ENCODE measurements at regions not wholly inside any gene's neighbourhood (a gene's known extent, or its start where the extent isn't known, plus 50 kb on each side); places are given as distances from the start of the nearest gene placed in this dataset.

- Mint-ChIP-seq H3K36me3 (no peaks in the 10 kb centered on the region), H3K4me1 (no peaks in the 10 kb centered on the region), H3K4me3 (no peak overlapping the region), H3K9me3 (peaks cover 0 to 11% (median 3%) of the 10 kb centered on the region in 8 donors), H3K27me3 (no peaks in the 10 kb centered on the region), H3K27ac (no peak overlapping the region)
- Histone ChIP-seq H3K27ac (ENCODE audit: low read depth, low read length) (no peak overlapping the region), H3K36me3 (ENCODE audit: insufficient read depth, low read length) (no peaks in the 10 kb centered on the region), H3K27me3 (ENCODE audit: insufficient read depth, low read length) (no peaks in the 10 kb centered on the region), H3K9me3 (ENCODE audit: control insufficient read depth in 1 of 2, low read length in 2 of 2) (no peaks in the 10 kb centered on the region), H3K4me3 (ENCODE audit: low read length in 2 of 2) (no peak overlapping the region), H3K4me1 (ENCODE audit: insufficient read depth, low read length) (no peaks in the 10 kb centered on the region)
- intact Hi-C loops (cut with micrococcal nuclease) = no loop called here
- DNase-seq = no peak
- ChIA-PET POLR2A (ENCODE audit: partially characterized antibody) (no interaction called here), CTCF (ENCODE audit: partially characterized antibody) (no interaction called here)
Measured at GRCh38 chr13:107912745-107913144, 302.6 kb downstream of the LIG4 start.

DNA sequence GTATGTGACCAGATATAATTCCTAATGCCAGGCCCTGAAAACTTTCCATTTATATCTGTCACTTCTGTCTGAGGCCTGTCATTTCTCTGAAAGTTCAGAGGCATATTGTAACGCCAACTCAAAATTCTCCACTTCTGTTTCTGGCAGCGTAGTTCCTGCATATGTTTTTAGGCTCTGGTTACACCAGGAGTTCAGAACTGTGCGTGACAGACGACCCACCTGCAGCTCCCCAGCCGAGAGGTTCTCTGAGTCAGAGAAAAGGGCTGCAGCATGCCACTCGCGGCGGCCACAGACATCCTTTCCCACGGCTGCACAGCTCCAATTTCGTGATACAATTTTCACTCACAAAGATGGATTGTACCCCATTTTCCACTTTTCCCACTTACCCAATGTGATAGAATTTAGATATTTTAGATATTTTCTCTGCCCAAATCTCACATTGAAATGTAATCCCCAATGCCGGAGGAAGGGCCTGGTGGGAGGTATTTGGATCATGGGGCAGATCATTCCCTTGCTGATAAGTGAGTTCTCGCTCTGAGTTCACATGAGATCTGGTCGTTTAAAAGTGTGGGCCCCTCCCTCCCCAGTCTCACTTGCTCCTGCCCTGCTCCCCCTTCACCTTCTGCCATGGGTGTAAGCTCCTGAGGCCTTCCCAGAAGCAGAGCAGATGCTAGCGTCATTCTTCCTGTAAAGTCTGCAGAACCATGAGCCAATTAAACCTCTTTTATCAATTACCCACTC lies 308.1 kb downstream of the LIG4 start:
- no peaks in the 10 kb centered on the region for H3K27me3 Mint-ChIP-seq
- peaks cover 0 to 14% (median 3%) of the 10 kb centered on the region in 8 donors for H3K9me3 Mint-ChIP-seq
- intact Hi-C loops (cut with micrococcal nuclease) = no loop called here
- no peaks in the 10 kb centered on the region for H3K4me1 Mint-ChIP-seq
- no peak overlapping the region for H3K27ac Mint-ChIP-seq
- H3K4me1 ChIP-seq (ENCODE audit: insufficient read depth, low read length) = no peaks in the 10 kb centered on the region
- H3K36me3 Mint-ChIP-seq = no peaks in the 10 kb centered on the region
- CTCF ChIA-PET (ENCODE audit: partially characterized antibody) = no interaction called here
- H3K9me3 ChIP-seq (ENCODE audit: control insufficient read depth in 1 of 2, low read length in 2 of 2) = no peaks in the 10 kb centered on the region
- no peak for DNase-seq
- POLR2A ChIA-PET (ENCODE audit: partially characterized antibody) = no interaction called here
- H3K36me3 ChIP-seq (ENCODE audit: insufficient read depth, low read length) = no peaks in the 10 kb centered on the region
- no peaks in the 10 kb centered on the region for H3K27me3 ChIP-seq (ENCODE audit: insufficient read depth, low read length)
- no peak overlapping the region for H3K27ac ChIP-seq (ENCODE audit: low read depth, low read length)
- no peak overlapping the region for H3K4me3 ChIP-seq (ENCODE audit: low read length in 2 of 2)
- no peak overlapping the region for H3K4me3 Mint-ChIP-seq

DNA sequence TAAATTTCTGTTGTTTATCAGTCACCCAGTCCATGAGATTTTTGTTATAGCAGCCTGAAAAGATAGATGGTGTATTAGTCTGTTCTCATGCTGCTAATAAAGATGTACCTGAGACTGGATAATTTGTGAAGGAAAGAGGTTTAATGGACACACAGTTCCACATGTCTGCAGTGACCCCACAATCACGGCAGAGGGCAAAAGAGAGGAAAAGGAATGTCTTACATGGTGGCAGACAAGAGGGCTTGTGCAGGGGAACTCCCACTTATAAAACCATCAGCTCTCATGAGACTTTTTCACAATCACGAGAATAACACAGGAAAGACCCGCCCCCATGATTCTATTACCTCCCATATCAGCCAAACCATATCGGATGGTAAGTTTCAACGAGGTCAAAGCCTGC lies 309.2 kb downstream of the LIG4 start:
- CTCF ChIA-PET (ENCODE audit: partially characterized antibody) = interaction anchor here (0.7 kb wide), 1 partner anchor 8 kb away, joined by 3 read pairs; no protein-coding TSS in a partner anchor
- H3K9me3 ChIP-seq (ENCODE audit: control insufficient read depth in 1 of 2, low read length in 2 of 2) = no peaks in the 10 kb centered on the region
- no peak for DNase-seq
- intact Hi-C loops (cut with micrococcal nuclease) = no loop called here
- H3K9me3 Mint-ChIP-seq = peaks cover 0 to 14% (median 3%) of the 10 kb centered on the region in 8 donors
- H3K27me3 Mint-ChIP-seq = no peaks in the 10 kb centered on the region
- no peak overlapping the region for H3K27ac Mint-ChIP-seq
- H3K36me3 Mint-ChIP-seq = no peaks in the 10 kb centered on the region
- no peaks in the 10 kb centered on the region for H3K4me1 ChIP-seq (ENCODE audit: insufficient read depth, low read length)
- no peak overlapping the region for H3K27ac ChIP-seq (ENCODE audit: low read depth, low read length)
- no peaks in the 10 kb centered on the region for H3K4me1 Mint-ChIP-seq
- no peaks in the 10 kb centered on the region for H3K27me3 ChIP-seq (ENCODE audit: insufficient read depth, low read length)
- H3K4me3 ChIP-seq (ENCODE audit: low read length in 2 of 2) = no peak overlapping the region
- POLR2A ChIA-PET (ENCODE audit: partially characterized antibody) = no interaction called here
- H3K4me3 Mint-ChIP-seq = no peak overlapping the region
- no peaks in the 10 kb centered on the region for H3K36me3 ChIP-seq (ENCODE audit: insufficient read depth, low read length)

DNA sequence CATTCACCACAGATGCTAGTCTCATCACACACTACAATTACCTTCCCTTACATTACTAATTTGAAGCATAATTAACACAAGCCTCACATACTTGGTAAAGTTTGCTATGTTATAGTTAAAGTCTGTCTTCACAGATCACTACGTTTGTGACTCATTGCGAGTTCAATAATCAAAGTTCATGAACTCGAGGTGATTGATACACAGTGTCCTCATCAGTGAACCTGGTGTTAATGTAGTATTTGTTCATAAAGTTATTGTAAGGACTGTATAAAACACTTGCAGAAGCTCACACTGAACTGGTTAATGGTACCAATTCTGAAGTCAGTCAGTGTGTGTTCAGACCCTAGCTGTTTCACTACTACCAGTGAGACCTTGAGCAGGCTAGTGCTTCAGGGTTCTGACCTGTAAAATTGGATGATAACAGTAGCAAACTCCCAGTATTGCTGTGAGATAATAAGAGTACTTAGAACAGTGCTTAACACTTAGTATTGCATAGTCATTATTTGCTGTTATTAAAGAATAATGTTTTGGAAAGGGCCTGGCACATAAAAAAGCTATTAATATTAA lies 313.3 kb downstream of the LIG4 start:
- H3K27me3 ChIP-seq (ENCODE audit: insufficient read depth, low read length) = no peaks in the 10 kb centered on the region
- no peak overlapping the region for H3K4me3 ChIP-seq (ENCODE audit: low read length in 2 of 2)
- no peak overlapping the region for H3K27ac Mint-ChIP-seq
- H3K27ac ChIP-seq (ENCODE audit: low read depth, low read length) = no peak overlapping the region
- CTCF ChIA-PET (ENCODE audit: partially characterized antibody) = no interaction called here
- no peaks in the 10 kb centered on the region for H3K27me3 Mint-ChIP-seq
- DNase-seq = no peak
- no peaks in the 10 kb centered on the region for H3K9me3 ChIP-seq (ENCODE audit: control insufficient read depth in 1 of 2, low read length in 2 of 2)
- intact Hi-C loops (cut with micrococcal nuclease) = no loop called here
- no peaks in the 10 kb centered on the region for H3K36me3 ChIP-seq (ENCODE audit: insufficient read depth, low read length)
- no peaks in the 10 kb centered on the region for H3K4me1 Mint-ChIP-seq
- H3K9me3 Mint-ChIP-seq = peaks cover 0 to 5% (median 1%) of the 10 kb centered on the region in 8 donors
- POLR2A ChIA-PET (ENCODE audit: partially characterized antibody) = no interaction called here
- H3K36me3 Mint-ChIP-seq = no peaks in the 10 kb centered on the region
- no peak overlapping the region for H3K4me3 Mint-ChIP-seq
- H3K4me1 ChIP-seq (ENCODE audit: insufficient read depth, low read length) = no peaks in the 10 kb centered on the region

DNA sequence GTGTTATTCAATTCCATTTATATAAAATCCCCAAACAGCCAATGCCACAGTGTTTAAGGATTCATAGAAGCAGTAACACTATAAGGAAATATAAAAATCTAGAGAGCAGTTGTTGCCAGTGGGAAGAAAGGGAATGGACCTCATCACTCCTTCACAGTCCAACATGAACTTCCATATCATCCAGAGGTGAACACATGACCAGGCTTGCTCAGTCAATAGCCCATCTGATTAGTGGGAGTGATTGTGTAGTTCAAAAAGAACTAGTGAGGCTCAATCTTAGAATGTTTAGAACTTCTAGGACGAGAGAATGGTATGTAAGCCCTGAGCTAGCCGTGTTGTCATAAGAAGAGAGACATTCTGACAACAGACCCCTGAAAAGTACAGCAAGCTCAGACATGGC lies 314.1 kb downstream of the LIG4 start:
- Histone ChIP-seq H3K27me3 (ENCODE audit: insufficient read depth, low read length) (no peaks in the 10 kb centered on the region), H3K9me3 (ENCODE audit: control insufficient read depth in 1 of 2, low read length in 2 of 2) (no peaks in the 10 kb centered on the region), H3K4me1 (ENCODE audit: insufficient read depth, low read length) (no peaks in the 10 kb centered on the region), H3K27ac (ENCODE audit: low read depth, low read length) (no peak overlapping the region), H3K36me3 (ENCODE audit: insufficient read depth, low read length) (no peaks in the 10 kb centered on the region), H3K4me3 (ENCODE audit: low read length in 2 of 2) (no peak overlapping the region)
- no peak overlapping the region for H3K4me3 Mint-ChIP-seq
- intact Hi-C loops (cut with micrococcal nuclease) = no loop called here
- peaks cover 0 to 10% (median 3%) of the 10 kb centered on the region in 8 donors for H3K9me3 Mint-ChIP-seq
- H3K4me1 Mint-ChIP-seq = no peaks in the 10 kb centered on the region
- no peak overlapping the region for H3K27ac Mint-ChIP-seq
- POLR2A ChIA-PET (ENCODE audit: partially characterized antibody) = no interaction called here
- H3K36me3 Mint-ChIP-seq = no peaks in the 10 kb centered on the region
- CTCF ChIA-PET (ENCODE audit: partially characterized antibody) = no interaction called here
- peak in 1 of 5 donors; percentile 32 for DNase-seq
- no peaks in the 10 kb centered on the region for H3K27me3 Mint-ChIP-seq

- intact Hi-C loops (cut with micrococcal nuclease) = no loop called here
- Mint-ChIP-seq H3K4me3 (no peak overlapping the region), H3K36me3 (no peaks in the 10 kb centered on the region), H3K4me1 (no peaks in the 10 kb centered on the region), H3K9me3 (peaks cover 0 to 10% (median 3%) of the 10 kb centered on the region in 8 donors), H3K27ac (no peak overlapping the region), H3K27me3 (no peaks in the 10 kb centered on the region)
- no peak for DNase-seq
- H3K36me3 ChIP-seq (ENCODE audit: insufficient read depth, low read length) = no peaks in the 10 kb centered on the region
- no peaks in the 10 kb centered on the region for H3K9me3 ChIP-seq (ENCODE audit: control insufficient read depth in 1 of 2, low read length in 2 of 2)
- no peaks in the 10 kb centered on the region for H3K4me1 ChIP-seq (ENCODE audit: insufficient read depth, low read length)
- H3K27ac ChIP-seq (ENCODE audit: low read depth, low read length) = no peak overlapping the region
- H3K27me3 ChIP-seq (ENCODE audit: insufficient read depth, low read length) = no peaks in the 10 kb centered on the region
- CTCF ChIA-PET (ENCODE audit: partially characterized antibody) = no interaction called here
- POLR2A ChIA-PET (ENCODE audit: partially characterized antibody) = no interaction called here
- no peak overlapping the region for H3K4me3 ChIP-seq (ENCODE audit: low read length in 2 of 2)
Measured at GRCh38 chr13:107900775-107901174, 314.6 kb downstream of the LIG4 start.

DNA sequence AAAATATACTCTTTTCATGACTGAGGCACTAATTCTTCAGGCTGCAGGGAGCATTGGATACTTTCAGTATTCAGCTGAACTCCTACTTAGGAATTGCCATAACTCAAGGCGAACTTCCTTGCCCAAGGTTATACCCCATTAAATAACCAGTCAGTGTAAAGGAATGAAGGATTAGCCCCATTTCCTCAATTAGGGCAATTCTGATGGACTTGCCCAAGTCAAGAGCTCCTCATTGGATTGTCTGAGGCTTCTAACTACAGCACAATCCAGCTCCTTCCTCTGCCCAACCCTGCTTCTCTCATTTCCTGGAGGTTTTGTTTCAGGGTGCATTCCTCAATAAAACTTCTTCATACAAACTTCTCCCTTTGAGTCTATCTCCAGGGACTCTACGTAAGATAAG lies 329.2 kb downstream of the LIG4 start:
- Histone ChIP-seq H3K27me3 (ENCODE audit: insufficient read depth, low read length) (no peaks in the 10 kb centered on the region), H3K27ac (ENCODE audit: low read depth, low read length) (no peak overlapping the region), H3K9me3 (ENCODE audit: control insufficient read depth in 1 of 2, low read length in 2 of 2) (no peaks in the 10 kb centered on the region), H3K36me3 (ENCODE audit: insufficient read depth, low read length) (no peaks in the 10 kb centered on the region), H3K4me1 (ENCODE audit: insufficient read depth, low read length) (no peaks in the 10 kb centered on the region), H3K4me3 (ENCODE audit: low read length in 2 of 2) (no peak overlapping the region)
- intact Hi-C loops (cut with micrococcal nuclease) = no loop called here
- no peak overlapping the region for H3K27ac Mint-ChIP-seq
- no peaks in the 10 kb centered on the region for H3K4me1 Mint-ChIP-seq
- H3K9me3 Mint-ChIP-seq = peaks cover 0 to 17% (median 5%) of the 10 kb centered on the region in 8 donors
- H3K27me3 Mint-ChIP-seq = no peaks in the 10 kb centered on the region
- no peaks in the 10 kb centered on the region for H3K36me3 Mint-ChIP-seq
- DNase-seq = no peak
- H3K4me3 Mint-ChIP-seq = no peak overlapping the region
- CTCF ChIA-PET (ENCODE audit: partially characterized antibody) = no interaction called here
- POLR2A ChIA-PET (ENCODE audit: partially characterized antibody) = no interaction called here

Measured in CD4-positive, alpha-beta memory T cell (primary cell).